BE2C (cell line): ENCODE measurements at regions not wholly inside any gene's neighbourhood (a gene's known extent, or its start where the extent isn't known, plus 50 kb on each side); places are given as distances from the start of the nearest gene placed in this dataset.
"Not testable (repeated sequence)": the region's sequence is repeated elsewhere in the genome, so short reads cannot be mapped to it uniquely, and the experiment has no call there.

ENCODE experiments used
- DNase-seq: peaks from one replicate; pipeline ENCODE4 v3.0.0-alpha.2; 2020
- H3K27me3 ChIP-seq: fragments of 250-450 bp; sonication (Bioruptor Pico); 2 replicates; pipeline ENCODE4 v1.5.1; 2020; ENCODE audit warnings: mild to moderate bottlenecking
- H3K36me3 ChIP-seq: fragments of 250-450 bp; sonication (Bioruptor Pico); 2 replicates; pipeline ENCODE4 v1.5.1; 2020; ENCODE audit warnings: mild to moderate bottlenecking
- H3K4me1 ChIP-seq: fragments of 250-450 bp; sonication (Bioruptor Pico); 2 replicates; pipeline ENCODE4 v1.5.1; 2020
- H3K4me3 ChIP-seq: 2 replicates; pipeline ENCODE4 v1.5.1; 2011; ENCODE audit warnings: low read depth, low read length
- H3K9me3 ChIP-seq: fragments of 250-450 bp; sonication (Bioruptor Pico); 2 replicates; pipeline ENCODE4 v1.5.1; 2020
- CTCF ChIP-seq: IDR thresholded peaks from 2 replicates; pipeline ENCODE4 v1.5.1; 2012; ENCODE audit warnings: mild to moderate bottlenecking, low read depth, low read length

GRCh38 chrX:142446349-142446748, 241.3 kb upstream of the MAGEC2 start:
- TF ChIP-seq CTCF, result no peak
- H3K4me1 ChIP-seq, result no peaks in the 10 kb centered on the region

DNA sequence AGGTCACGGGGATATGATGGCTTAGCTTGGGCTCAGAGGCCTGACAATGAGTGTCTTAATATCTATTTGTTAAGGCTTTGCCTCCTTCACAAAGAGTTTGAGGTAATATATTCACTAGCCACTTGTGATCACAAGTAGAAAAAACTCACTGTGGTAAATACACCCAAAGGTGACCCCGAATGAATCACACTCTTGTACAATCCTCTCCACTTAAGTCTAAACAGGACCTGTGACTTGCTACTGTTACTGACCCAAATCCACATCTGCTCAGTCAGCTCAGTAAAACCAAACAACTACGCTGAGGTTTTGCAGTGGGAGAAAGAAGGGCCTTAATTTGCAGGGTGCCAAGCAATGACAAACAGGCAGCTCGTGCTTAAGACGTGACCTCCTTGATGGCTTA, 223.8 kb upstream of the MAGEC2 start:
- Histone ChIP-seq H3K27me3 (no peaks in the 10 kb centered on the region), H3K4me1 (no peaks in the 10 kb centered on the region), H3K9me3 (no peaks in the 10 kb centered on the region), H3K36me3 (no peaks in the 10 kb centered on the region), H3K4me3 (no peak overlapping the region)
- no peak for TF ChIP-seq CTCF
- DNase-seq, result no peak

More at GRCh38 chrX:142446349-142446748, 241.3 kb upstream of the MAGEC2 start:
- H3K9me3 ChIP-seq, result no peaks in the 10 kb centered on the region
- no peak overlapping the region for H3K4me3 ChIP-seq
- H3K36me3 ChIP-seq, result no peaks in the 10 kb centered on the region
- DNase-seq, result no peak
- H3K27me3 ChIP-seq, result no peaks in the 10 kb centered on the region

DNA sequence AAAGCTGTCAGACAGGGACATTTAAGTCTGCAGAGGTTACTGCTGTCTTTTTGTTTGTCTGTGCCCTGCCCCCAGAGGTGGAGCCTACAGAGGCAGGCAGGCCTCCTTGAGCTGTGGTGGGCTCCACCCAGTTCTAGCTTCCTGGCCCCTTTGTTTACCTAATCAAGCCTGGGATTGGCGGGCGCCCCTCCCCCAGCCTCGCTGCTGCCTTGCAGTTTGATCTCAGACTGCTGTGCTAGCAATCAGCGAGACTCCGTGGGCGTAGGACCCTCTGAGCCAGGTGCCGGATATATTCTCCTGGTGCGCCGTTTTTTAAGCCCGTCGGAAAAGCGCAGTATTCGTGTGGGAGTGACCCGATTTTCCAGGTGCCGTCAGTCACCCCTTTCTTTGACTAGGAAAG, 185.9 kb upstream of the MAGEC2 start:
- not testable (repeated sequence) for H3K27me3 ChIP-seq, H3K36me3 ChIP-seq, H3K4me1 ChIP-seq, H3K9me3 ChIP-seq, DNase-seq, H3K4me3 ChIP-seq

DNA sequence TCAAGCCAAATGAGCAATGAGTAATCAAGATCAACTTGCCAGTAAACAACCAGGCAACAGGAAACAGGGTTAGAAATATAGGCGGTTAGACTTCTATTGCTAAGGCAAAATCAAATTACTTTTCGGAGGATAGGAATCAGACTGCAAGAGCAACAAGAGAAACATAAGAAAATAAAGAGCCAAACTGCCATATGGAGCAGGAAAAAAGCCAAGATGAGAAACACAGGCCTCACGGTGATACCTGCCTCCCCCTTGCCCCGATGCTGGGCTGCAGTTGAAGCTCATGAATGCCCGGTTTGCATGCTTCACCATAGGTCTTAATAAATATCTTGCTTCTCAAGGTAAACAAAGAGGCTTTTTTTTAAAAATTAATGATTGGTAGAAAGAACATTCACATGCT, 158.4 kb upstream of the MAGEC2 start:
- Histone ChIP-seq H3K27me3 (no peaks in the 10 kb centered on the region), H3K36me3 (no peaks in the 10 kb centered on the region), H3K9me3 (no peaks in the 10 kb centered on the region), H3K4me1 (no peaks in the 10 kb centered on the region), H3K4me3 (no peak overlapping the region)
- TF ChIP-seq CTCF, result no peak
- no peak for DNase-seq

DNA sequence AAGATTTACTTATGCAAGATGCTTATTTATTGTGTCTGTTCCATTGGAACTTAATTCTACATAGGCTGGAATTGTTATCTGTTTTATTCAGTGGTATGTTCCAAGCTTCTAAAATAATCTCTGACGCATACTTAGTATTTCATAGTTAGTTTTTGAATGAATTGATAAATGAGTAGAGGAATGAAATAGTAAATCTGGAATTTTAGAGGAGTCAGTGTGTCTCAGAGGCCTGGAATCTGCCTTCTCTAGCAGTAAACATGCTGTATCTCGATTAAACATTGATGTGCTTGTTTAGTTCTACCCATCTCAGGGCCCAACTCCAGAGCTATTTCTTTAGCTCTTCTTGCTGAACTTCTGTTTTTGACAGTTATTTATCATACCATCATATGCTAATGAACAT, 154.2 kb upstream of the MAGEC2 start:
- no peak for TF ChIP-seq CTCF
- no peak for DNase-seq
- Histone ChIP-seq H3K4me1 (no peaks in the 10 kb centered on the region), H3K4me3 (no peak overlapping the region), H3K36me3 (no peaks in the 10 kb centered on the region), H3K27me3 (no peaks in the 10 kb centered on the region), H3K9me3 (no peaks in the 10 kb centered on the region)

- no peak for DNase-seq
- no peak overlapping the region for H3K4me3 ChIP-seq
- H3K9me3 ChIP-seq, result no peaks in the 10 kb centered on the region
- no peak for TF ChIP-seq CTCF
- H3K36me3 ChIP-seq, result no peaks in the 10 kb centered on the region
- H3K4me1 ChIP-seq, result no peaks in the 10 kb centered on the region
- H3K27me3 ChIP-seq, result no peaks in the 10 kb centered on the region
Measured at GRCh38 chrX:142327182-142327581, 122.1 kb upstream of the MAGEC2 start.

DNA sequence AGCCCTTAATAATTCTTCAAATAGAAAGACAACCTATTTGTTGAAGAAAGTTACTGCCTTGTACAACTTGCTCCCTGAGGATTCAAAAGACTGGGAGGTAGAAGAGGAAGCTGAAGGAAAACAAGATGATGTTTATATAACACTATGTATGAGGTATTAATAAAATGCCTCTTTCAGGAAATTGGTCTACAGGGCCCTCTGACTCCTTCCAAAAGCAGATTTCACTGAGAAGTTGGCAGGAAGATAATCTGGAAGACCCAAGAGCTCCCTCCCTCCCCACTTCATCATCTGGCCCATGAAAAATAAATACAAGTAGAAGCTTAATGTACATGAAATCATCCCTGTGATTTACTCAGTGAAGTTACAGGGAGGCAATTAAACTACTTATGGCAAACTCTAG, 107.5 kb upstream of the MAGEC2 start:
- no peak for TF ChIP-seq CTCF
- Histone ChIP-seq H3K4me3 (no peak overlapping the region), H3K36me3 (no peaks in the 10 kb centered on the region), H3K9me3 (no peaks in the 10 kb centered on the region), H3K27me3 (no peaks in the 10 kb centered on the region), H3K4me1 (no peaks in the 10 kb centered on the region)
- no peak for DNase-seq
